ENCODE measurements at regions not wholly inside any gene's neighbourhood (a gene's known extent, or its start where the extent isn't known, plus 50 kb on each side); places are given as distances from the start of the nearest gene placed in this dataset.

DNA sequence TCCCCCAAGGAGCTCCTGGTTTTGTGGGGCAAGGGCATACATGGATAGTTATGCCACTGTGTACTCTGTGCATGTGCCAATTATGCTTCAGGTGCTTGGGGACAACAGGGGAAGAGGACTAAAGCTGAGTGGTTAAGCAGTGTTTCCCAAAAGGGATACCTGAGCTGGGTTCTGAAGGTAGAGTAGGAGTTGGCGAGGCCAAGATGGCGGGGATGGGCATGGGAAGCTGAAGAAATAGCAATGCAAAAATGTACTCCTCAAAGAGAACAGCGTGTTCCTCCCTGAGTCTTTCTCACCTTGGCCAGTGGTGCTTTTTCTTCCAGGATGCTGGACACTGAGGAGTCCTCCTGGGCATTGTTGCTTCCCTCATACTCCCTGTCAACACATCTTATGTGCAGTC, 90.0 kb upstream of the LARGE1 start:
- Histone ChIP-seq H3K4me1 (no peaks in the 10 kb centered on the region), H3K9me3 (ENCODE audit: control insufficient read depth, low read length) (no peaks in the 10 kb centered on the region), H3K9ac (no peak overlapping the region), H3K79me2 (no peaks in the 10 kb centered on the region), H2AFZ (no peak overlapping the region), H3K27me3 (ENCODE audit: control insufficient read depth, insufficient read depth, low read length) (no peaks in the 10 kb centered on the region), H3K4me3 (ENCODE audit: low read depth, low read length) (no peak overlapping the region), H3K36me3 (ENCODE audit: control insufficient read depth, insufficient read depth, low read length) (no peaks in the 10 kb centered on the region), H3K27ac (no peak overlapping the region), H3K4me2 (ENCODE audit: low read length) (no peak overlapping the region)
- TF ChIP-seq, protein P1, sequence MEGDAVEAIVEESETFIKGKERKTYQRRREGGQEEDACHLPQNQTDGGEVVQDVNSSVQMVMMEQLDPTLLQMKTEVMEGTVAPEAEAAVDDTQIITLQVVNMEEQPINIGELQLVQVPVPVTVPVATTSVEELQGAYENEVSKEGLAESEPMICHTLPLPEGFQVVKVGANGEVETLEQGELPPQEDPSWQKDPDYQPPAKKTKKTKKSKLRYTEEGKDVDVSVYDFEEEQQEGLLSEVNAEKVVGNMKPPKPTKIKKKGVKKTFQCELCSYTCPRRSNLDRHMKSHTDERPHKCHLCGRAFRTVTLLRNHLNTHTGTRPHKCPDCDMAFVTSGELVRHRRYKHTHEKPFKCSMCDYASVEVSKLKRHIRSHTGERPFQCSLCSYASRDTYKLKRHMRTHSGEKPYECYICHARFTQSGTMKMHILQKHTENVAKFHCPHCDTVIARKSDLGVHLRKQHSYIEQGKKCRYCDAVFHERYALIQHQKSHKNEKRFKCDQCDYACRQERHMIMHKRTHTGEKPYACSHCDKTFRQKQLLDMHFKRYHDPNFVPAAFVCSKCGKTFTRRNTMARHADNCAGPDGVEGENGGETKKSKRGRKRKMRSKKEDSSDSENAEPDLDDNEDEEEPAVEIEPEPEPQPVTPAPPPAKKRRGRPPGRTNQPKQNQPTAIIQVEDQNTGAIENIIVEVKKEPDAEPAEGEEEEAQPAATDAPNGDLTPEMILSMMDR (IDR thresholded peaks at IDR 0.05) = no peak

DNA sequence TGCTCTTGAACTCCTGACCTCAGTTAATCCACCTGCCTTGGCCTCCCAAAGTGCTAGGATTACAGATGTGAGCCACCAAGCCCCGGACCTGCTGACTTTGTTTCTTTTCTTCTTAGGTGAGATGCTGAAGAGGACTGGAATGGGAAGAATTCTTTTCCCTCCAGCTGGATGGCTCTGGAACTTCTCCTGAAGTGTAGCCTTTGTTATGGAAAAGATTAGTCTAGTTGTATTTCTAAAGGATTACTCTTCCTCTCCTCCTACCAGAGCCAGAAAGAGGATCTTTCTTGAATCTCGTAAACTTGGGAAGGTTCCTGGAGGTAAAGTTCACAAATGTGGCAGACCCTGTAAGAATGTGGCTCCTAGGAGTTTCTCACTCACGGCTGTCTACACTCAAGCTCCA, 95.4 kb upstream of the LARGE1 start:
- H3K27ac ChIP-seq = no peak overlapping the region

DNA sequence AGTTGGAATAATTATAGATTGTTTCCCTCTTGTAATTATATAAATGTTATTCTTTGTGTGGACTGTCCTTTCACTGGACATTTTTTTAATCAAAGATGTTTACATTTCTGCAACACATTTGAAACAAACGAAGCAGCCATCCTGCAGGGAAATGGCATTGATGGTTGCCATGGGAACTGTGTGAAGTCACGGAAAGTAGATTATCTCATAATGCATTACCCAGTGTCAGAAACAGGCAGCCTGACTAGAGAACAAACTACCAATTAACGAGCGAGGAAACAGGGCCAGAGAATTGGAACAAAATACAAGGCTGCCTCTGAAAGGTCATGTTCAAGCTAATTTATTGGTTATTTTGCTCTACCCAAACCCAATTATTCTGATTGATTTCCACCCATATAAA, 96.9 kb upstream of the LARGE1 start:
- Histone ChIP-seq H3K9ac (no peak overlapping the region), H3K9me3 (ENCODE audit: control insufficient read depth, low read length) (no peaks in the 10 kb centered on the region), H3K4me3 (ENCODE audit: low read depth, low read length) (no peak overlapping the region), H3K4me2 (ENCODE audit: low read length) (no peak overlapping the region), H3K27me3 (ENCODE audit: control insufficient read depth, insufficient read depth, low read length) (no peaks in the 10 kb centered on the region), H3K79me2 (no peaks in the 10 kb centered on the region), H2AFZ (no peak overlapping the region), H3K36me3 (ENCODE audit: control insufficient read depth, insufficient read depth, low read length) (no peaks in the 10 kb centered on the region), H3K4me1 (no peaks in the 10 kb centered on the region), H3K27ac (no peak overlapping the region)
- TF ChIP-seq, protein P1 (IDR thresholded peaks at IDR 0.05) = no peak

More for the DNA sequence above, 95.4 kb upstream of the LARGE1 start:
- TF ChIP-seq, protein P1 (IDR thresholded peaks at IDR 0.05) = no peak
- Histone ChIP-seq H3K9ac (no peak overlapping the region), H3K27me3 (ENCODE audit: control insufficient read depth, insufficient read depth, low read length) (no peaks in the 10 kb centered on the region), H3K36me3 (ENCODE audit: control insufficient read depth, insufficient read depth, low read length) (no peaks in the 10 kb centered on the region), H3K4me1 (no peaks in the 10 kb centered on the region), H3K4me3 (ENCODE audit: low read depth, low read length) (no peak overlapping the region), H3K79me2 (no peaks in the 10 kb centered on the region), H3K9me3 (ENCODE audit: control insufficient read depth, low read length) (no peaks in the 10 kb centered on the region), H3K4me2 (ENCODE audit: low read length) (no peak overlapping the region), H2AFZ (no peak overlapping the region)

DNA sequence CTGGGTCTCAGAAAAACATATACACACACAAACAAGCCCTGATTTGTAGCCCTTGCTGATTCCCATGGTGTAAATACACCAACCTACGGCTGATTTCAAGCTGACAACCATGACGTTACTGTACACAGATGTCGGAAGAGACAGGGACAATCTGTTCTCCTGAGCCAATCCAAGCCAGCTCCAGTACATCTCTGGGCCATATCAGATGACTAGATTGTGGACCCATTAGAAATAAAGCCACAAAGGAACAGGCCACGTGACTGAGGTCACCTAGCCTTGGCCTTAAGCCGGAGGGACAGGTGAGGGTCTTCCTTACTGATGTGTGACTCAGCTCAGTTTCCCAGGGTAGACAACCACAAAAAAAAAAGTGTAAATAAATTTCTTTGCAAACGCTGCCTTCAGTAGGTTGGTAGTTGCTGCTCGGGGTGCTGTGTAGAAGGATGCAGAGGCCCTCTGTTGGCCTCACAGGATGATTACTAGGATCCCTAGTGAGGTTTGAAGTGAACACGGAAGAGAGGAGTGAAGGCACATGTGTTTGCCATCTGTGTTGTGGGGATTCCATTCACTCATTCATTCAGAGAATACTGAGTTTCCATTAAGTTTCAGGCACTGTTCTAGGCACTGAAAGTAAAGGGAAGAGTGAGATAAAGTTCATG, 99.0 kb upstream of the LARGE1 start:
- no peaks in the 10 kb centered on the region for H3K4me1 ChIP-seq
- no peaks in the 10 kb centered on the region for H3K9me3 ChIP-seq (ENCODE audit: control insufficient read depth, low read length)
- H3K36me3 ChIP-seq (ENCODE audit: control insufficient read depth, insufficient read depth, low read length) = no peaks in the 10 kb centered on the region
- H3K27ac ChIP-seq = no peak overlapping the region
- no peaks in the 10 kb centered on the region for H3K79me2 ChIP-seq
- no peak overlapping the region for H3K9ac ChIP-seq
- no peak overlapping the region for H3K4me3 ChIP-seq (ENCODE audit: low read depth, low read length)
- H3K27me3 ChIP-seq (ENCODE audit: control insufficient read depth, insufficient read depth, low read length) = no peaks in the 10 kb centered on the region
- no peak overlapping the region for H3K4me2 ChIP-seq (ENCODE audit: low read length)
- no peak overlapping the region for H2AFZ ChIP-seq
- TF ChIP-seq, protein P1 (IDR thresholded peaks at IDR 0.05) = no peak

DNA sequence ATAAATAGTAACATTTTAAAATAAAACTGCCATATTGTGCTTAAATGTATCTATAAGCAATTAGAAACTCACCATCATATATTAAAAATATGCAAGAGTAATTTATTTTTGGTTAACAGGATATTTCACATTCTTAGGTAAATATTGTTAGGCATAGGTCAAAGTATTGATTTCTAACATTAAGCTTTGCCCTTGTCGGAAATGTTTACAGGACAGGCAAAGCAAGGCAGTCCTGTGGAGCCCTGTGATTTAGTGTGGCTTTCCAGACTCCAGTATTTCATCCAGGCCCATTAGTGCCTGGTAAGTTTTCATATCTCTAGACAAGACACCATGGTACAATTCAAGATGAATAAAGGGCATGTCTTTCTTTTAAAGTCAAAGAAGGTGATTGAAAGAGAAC, 114.9 kb upstream of the LARGE1 start:
- H2AFZ ChIP-seq = no peak overlapping the region

More for the DNA sequence above, 114.9 kb upstream of the LARGE1 start:
- no peaks in the 10 kb centered on the region for H3K4me1 ChIP-seq
- no peaks in the 10 kb centered on the region for H3K36me3 ChIP-seq (ENCODE audit: control insufficient read depth, insufficient read depth, low read length)
- no peak overlapping the region for H3K27ac ChIP-seq
- H3K9ac ChIP-seq = no peak overlapping the region
- H3K27me3 ChIP-seq (ENCODE audit: control insufficient read depth, insufficient read depth, low read length) = no peaks in the 10 kb centered on the region
- no peaks in the 10 kb centered on the region for H3K79me2 ChIP-seq
- no peak overlapping the region for H3K4me2 ChIP-seq (ENCODE audit: low read length)
- TF ChIP-seq, protein P1 (IDR thresholded peaks at IDR 0.05) = no peak
- H3K9me3 ChIP-seq (ENCODE audit: control insufficient read depth, low read length) = peaks cover 3% of the 10 kb centered on the region
- H3K4me3 ChIP-seq (ENCODE audit: low read depth, low read length) = no peak overlapping the region
